Lung (tissue), 11 donors: ENCODE measurements at regions not wholly inside any gene's neighbourhood (a gene's known extent, or its start where the extent isn't known, plus 50 kb on each side); places are given as distances from the start of the nearest gene placed in this dataset.
"Not testable (repeated sequence)": the region's sequence is repeated elsewhere in the genome, so short reads cannot be mapped to it uniquely, and the experiment has no call there.

ENCODE experiments used
- ATAC-seq: fragments of 200-7000 bp; cut with Tn5 transposase; one replicate; pipeline ENCODE4 v1.9.1; 2020; ENCODE audit warnings: moderate number of reproducible peaks; ENCODE audit not compliant: insufficient read depth, low FRiP score
- DNase-seq, 3 donors: peaks; one replicate each; pipeline ENCODE4 v3.0.0-alpha.2; 2013 to 2017
- H3K27ac ChIP-seq, 2 donors: one replicate each; pipeline ENCODE4 v1.5.1; 2013; ENCODE audit warnings: mild to moderate bottlenecking in 2 of 2, moderate library complexity in 2 of 2, control low read depth in 1 of 2, inconsistent platforms in 1 of 2, low read depth in 1 of 2, low read length in 1 of 2
- H3K27me3 ChIP-seq, 3 donors: one replicate each; pipeline ENCODE4 v1.5.1; 2013; ENCODE audit warnings: low read length in 2 of 3; ENCODE audit not compliant: control insufficient read depth in 3 of 3, insufficient read depth in 3 of 3
- H3K36me3 ChIP-seq, 4 donors: one replicate each; pipeline ENCODE4 v1.5.1; 2013; ENCODE audit warnings: low read length in 4 of 4, mild to moderate bottlenecking in 1 of 4, moderate library complexity in 1 of 4; ENCODE audit not compliant: control insufficient read depth in 4 of 4, insufficient read depth in 4 of 4
- H3K4me1 ChIP-seq, 5 donors: one replicate each; pipeline ENCODE4 v1.5.1; 2013; ENCODE audit warnings: low read length in 5 of 5, mild to moderate bottlenecking in 2 of 5, moderate library complexity in 1 of 5; ENCODE audit not compliant: control insufficient read depth in 5 of 5, insufficient read depth in 5 of 5
- H3K4me3 ChIP-seq: one replicate; pipeline ENCODE4 v1.5.1; 2013; ENCODE audit warnings: mild to moderate bottlenecking, control low read depth, moderate library complexity
- H3K9ac ChIP-seq, 2 donors: one replicate each; pipeline ENCODE4 v1.5.1; 2013; ENCODE audit warnings: low read length in 2 of 2, control low read depth in 1 of 2; ENCODE audit not compliant: insufficient read depth in 1 of 2
- H3K9me3 ChIP-seq, 4 donors: one replicate each; pipeline ENCODE4 v1.5.1; 2013; ENCODE audit warnings: low read length in 3 of 4, mild to moderate bottlenecking in 1 of 4, moderate library complexity in 1 of 4; ENCODE audit not compliant: control insufficient read depth in 4 of 4, insufficient read depth in 3 of 4
- WGBS, 2 donors: extraction: QIAGEN DNeasy Blood & Tissue Kit; methylation state at CpG; one replicate each; pipeline ENCODE4 v1.1.7; 2013; 5-methylcytosine and 5-hydroxymethylcytosine counted together
- TF ChIP-seq, protein P1 (sequence below): IDR thresholded peaks from 2 replicates; pipeline ENCODE4 v1.5.1; 2012; ENCODE audit warnings: mild to moderate bottlenecking; ENCODE audit errors: control extremely low read depth, extremely low read depth
- donor health status: control.
- donor health status: control.
- donor health status: Bipolar disorder and iron deficiency.
- donor health status: healthy.
- donor health status: DM: yes; HTN: yes; CAD: no.

DNA sequence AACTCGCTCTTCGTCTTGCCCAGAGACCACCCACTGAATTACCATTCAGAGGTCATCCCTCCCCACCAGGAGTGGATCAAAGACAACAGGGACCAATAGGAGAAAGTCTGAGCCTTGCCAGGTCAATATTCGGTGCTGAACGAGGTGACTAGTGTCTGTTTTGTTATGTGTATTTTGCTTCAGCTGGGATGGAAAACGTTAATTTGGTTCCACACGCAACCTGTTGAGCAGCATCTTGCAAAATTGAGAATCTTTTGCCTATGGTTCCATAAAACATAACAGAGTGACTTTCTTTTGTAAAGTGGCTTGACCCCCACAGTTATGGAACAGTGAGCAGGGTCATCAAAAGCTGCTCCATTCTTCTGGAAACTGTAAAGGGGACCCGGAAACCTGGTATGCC, 168.4 kb downstream of the MSX2 start:
- ATAC-seq: no peak

DNA sequence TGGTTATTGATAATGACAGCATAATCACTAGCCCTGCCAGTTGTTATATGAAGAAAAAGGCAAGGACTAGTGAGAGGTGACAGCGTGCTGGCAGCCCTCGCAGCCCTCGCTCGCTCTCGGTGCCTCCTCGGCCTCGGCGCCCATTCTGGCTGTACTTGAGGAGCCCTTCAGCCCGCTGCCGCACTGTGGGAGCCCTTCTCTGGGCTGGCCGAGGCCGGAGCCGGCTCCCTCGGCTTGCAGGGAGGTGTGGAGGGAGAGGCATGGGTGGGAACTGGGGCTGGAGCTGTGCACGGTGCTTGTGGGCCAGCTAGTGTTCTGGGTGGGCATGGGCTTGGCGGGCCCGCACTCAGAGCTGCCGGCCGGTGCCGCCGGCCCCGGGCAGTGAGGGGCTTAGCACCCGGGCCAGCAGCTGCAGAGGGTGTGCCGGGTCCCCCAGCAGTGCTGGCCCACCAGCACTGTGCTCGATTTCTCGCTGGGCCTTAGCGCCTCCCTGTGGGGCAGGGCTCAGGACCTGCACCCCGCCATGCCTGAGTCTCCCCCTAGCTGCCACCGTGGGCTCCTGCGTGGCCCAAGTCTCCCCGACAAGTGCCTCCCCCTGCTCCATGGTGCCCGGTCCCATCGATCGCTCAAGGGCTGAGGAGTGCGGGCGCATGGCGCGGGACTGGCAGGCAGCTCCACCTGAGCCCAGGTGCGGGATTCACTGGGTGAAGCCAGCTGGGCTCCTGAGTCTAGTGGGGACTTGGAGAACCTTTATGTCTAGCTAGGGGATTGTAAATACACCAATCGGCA, 156.2 kb downstream of the MSX2 start:
- not testable (repeated sequence) for H3K9me3 ChIP-seq, H3K4me3 ChIP-seq, H3K36me3 ChIP-seq, H3K27me3 ChIP-seq, H3K4me1 ChIP-seq, ATAC-seq, H3K27ac ChIP-seq, DNase-seq, H3K9ac ChIP-seq
- 95 to 96% methylated on average over 36 to 40 of the region's 40 CpGs for WGBS, 2 donors

More for the DNA sequence above, 168.4 kb downstream of the MSX2 start:
- Histone ChIP-seq H3K27me3 (no peaks in the 10 kb centered on the region), H3K4me1 (no peaks in the 10 kb centered on the region), H3K9ac (no peak overlapping the region), H3K27ac (no peak overlapping the region), H3K4me3 (no peak overlapping the region), H3K36me3 (no peaks in the 10 kb centered on the region), H3K9me3 (peaks cover 0 to 3% (median 0%) of the 10 kb centered on the region in 4 donors)
- 92% methylated on average over 7 of the region's 7 CpGs for WGBS, 2 donors
- DNase-seq: no peak
- TF ChIP-seq, protein P1, sequence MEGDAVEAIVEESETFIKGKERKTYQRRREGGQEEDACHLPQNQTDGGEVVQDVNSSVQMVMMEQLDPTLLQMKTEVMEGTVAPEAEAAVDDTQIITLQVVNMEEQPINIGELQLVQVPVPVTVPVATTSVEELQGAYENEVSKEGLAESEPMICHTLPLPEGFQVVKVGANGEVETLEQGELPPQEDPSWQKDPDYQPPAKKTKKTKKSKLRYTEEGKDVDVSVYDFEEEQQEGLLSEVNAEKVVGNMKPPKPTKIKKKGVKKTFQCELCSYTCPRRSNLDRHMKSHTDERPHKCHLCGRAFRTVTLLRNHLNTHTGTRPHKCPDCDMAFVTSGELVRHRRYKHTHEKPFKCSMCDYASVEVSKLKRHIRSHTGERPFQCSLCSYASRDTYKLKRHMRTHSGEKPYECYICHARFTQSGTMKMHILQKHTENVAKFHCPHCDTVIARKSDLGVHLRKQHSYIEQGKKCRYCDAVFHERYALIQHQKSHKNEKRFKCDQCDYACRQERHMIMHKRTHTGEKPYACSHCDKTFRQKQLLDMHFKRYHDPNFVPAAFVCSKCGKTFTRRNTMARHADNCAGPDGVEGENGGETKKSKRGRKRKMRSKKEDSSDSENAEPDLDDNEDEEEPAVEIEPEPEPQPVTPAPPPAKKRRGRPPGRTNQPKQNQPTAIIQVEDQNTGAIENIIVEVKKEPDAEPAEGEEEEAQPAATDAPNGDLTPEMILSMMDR: no peak

DNA sequence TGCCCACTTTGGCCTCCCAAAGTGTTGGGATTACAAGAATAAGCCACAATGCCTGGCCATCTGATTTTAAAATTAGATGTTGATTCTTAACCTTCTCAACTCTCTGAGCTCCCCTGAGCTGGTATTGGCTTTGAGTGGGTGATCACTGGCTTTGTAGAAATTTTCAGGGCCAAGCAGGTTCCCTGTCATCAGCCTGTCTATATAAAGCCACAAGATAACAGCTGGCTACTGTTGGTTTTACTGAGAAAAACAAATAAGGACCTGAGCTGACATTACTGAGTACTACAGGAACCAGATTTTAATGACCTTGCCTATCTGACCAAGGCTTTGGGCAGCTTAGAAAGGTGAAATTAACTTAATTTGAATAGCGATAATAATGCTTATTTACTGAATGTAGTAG, 153.6 kb downstream of the MSX2 start:
- ATAC-seq: no peak
- no peak for DNase-seq
- Histone ChIP-seq H3K36me3 (no peaks in the 10 kb centered on the region), H3K27ac (no peak overlapping the region), H3K4me3 (no peak overlapping the region), H3K27me3 (peaks cover 0 to 3% (median 0%) of the 10 kb centered on the region in 3 donors), H3K9me3 (peaks cover 0 to 2% (median 0%) of the 10 kb centered on the region in 4 donors), H3K9ac (no peak overlapping the region), H3K4me1 (no peaks in the 10 kb centered on the region)
- WGBS, 2 donors: 89 to 95% methylated on average over 1 of the region's 1 CpG
- TF ChIP-seq, protein P1: no peak

DNA sequence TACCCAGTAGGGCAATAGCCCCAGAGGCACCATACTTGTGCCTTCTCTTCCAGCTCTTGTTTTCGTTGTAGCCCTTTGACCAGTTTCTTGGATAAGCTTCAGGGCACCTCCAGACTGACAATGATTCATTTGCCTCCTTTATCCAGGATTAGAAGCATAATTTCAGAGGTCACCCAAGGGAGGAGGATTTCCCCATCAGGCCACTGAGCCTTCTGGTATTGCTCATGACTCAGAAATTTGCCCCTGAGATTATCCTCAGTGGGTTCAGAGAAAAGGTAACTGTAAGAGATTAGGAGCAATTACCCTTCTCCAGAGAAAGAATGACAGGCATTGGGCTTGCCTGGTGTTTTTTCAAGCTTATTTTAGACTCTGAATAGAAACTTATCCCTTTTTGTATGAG, 147.9 kb downstream of the MSX2 start:
- no peak overlapping the region for H3K9ac ChIP-seq
- H3K27ac ChIP-seq: no peak overlapping the region
- TF ChIP-seq, protein P1: no peak
- H3K9me3 ChIP-seq: no peaks in the 10 kb centered on the region
- no peak for ATAC-seq
- DNase-seq: no peak
- WGBS, 2 donors: 61 to 84% methylated on average over 1 of the region's 1 CpG
- H3K36me3 ChIP-seq: no peaks in the 10 kb centered on the region
- peaks cover 0 to 11% (median 4%) of the 10 kb centered on the region in 3 donors for H3K27me3 ChIP-seq
- no peak overlapping the region for H3K4me3 ChIP-seq
- no peaks in the 10 kb centered on the region for H3K4me1 ChIP-seq
